OCI-LY1 (cell line): ENCODE measurements at regions not wholly inside any gene's neighbourhood (a gene's known extent, or its start where the extent isn't known, plus 50 kb on each side); places are given as distances from the start of the nearest gene placed in this dataset.

Experiments
- H2AFZ ChIP-seq: fragments of 200-600 bp; sonication (generic), shearing (Covaris generic); 2 replicates; pipeline ENCODE4 v1.6.0; 2014; ENCODE audit warnings: antibody characterized with exemption, mild to moderate bottlenecking, low read length
- H3F3A ChIP-seq: fragments of 200-600 bp; sonication (generic), shearing (Covaris generic); 2 replicates; pipeline ENCODE4 v1.6.0; 2014; ENCODE audit warnings: mild to moderate bottlenecking, antibody characterized with exemption, low read length, moderate library complexity; ENCODE audit not compliant: insufficient read depth
- H3K27ac ChIP-seq: fragments of 200-600 bp; sonication (generic); 2 replicates; pipeline ENCODE4 v1.5.1; 2014; ENCODE audit warnings: low read length, mixed run types, mild to moderate bottlenecking, low read depth; ENCODE audit not compliant: poor library complexity, severe bottlenecking
- H3K27me3 ChIP-seq: fragments of 200-600 bp; sonication (generic); 2 replicates; pipeline ENCODE4 v1.6.0; 2014; ENCODE audit warnings: antibody characterized with exemption, mild to moderate bottlenecking, low read length, moderate library complexity; ENCODE audit not compliant: insufficient read depth
- H3K36me3 ChIP-seq: fragments of 200-600 bp; sonication (generic); 2 replicates; pipeline ENCODE4 v1.6.1; 2014; ENCODE audit warnings: mild to moderate bottlenecking, antibody characterized with exemption, low read length, moderate library complexity, mixed read lengths; ENCODE audit not compliant: insufficient read depth
- H3K4me1 ChIP-seq: fragments of 200-600 bp; sonication (generic); 2 replicates; pipeline ENCODE4 v1.5.1; 2014; ENCODE audit warnings: mild to moderate bottlenecking, low read length, moderate library complexity; ENCODE audit not compliant: insufficient read depth, severe bottlenecking
- H3K4me2 ChIP-seq: fragments of 200-600 bp; sonication (generic), shearing (Covaris generic); 2 replicates; pipeline ENCODE4 v1.6.1; 2014; ENCODE audit warnings: low read length
- H3K4me3 ChIP-seq: fragments of 200-600 bp; sonication (generic); 2 replicates; pipeline ENCODE4 v1.5.1; 2014; ENCODE audit warnings: low read length, low read depth, mild to moderate bottlenecking, mixed read lengths; ENCODE audit not compliant: poor library complexity, severe bottlenecking
- H3K79me2 ChIP-seq: fragments of 200-600 bp; shearing (Covaris generic); 2 replicates; pipeline ENCODE4 v1.6.1; 2016; ENCODE audit warnings: mixed run types, low read length, mixed read lengths; ENCODE audit not compliant: insufficient read depth
- H3K9ac ChIP-seq: fragments of 200-600 bp; sonication (generic), shearing (Covaris generic); 2 replicates; pipeline ENCODE4 v1.6.1; 2014; ENCODE audit warnings: mild to moderate bottlenecking, low read length, mixed read lengths
- H3K9me2 ChIP-seq: fragments of 200-600 bp; sonication (generic), shearing (Covaris generic); 2 replicates; pipeline ENCODE4 v1.6.1; 2014; ENCODE audit warnings: low read depth, mild to moderate bottlenecking, low read length, mixed read lengths
- H3K9me3 ChIP-seq: fragments of 200-600 bp; shearing (Covaris generic); 2 replicates; pipeline ENCODE4 v1.6.1; 2014; ENCODE audit warnings: low read length, mixed read lengths
- H4K20me1 ChIP-seq: fragments of 200-600 bp; sonication (generic), shearing (Covaris generic); 2 replicates; pipeline ENCODE4 v1.6.0; 2016; ENCODE audit warnings: mild to moderate bottlenecking, low read length; ENCODE audit not compliant: insufficient read depth
- CTCF ChIP-seq: fragments of 200-600 bp; sonication (generic), shearing (Covaris generic); IDR thresholded peaks from 2 replicates; pipeline ENCODE4 v1.5.1; 2017; ENCODE audit warnings: mild to moderate bottlenecking, antibody characterized with exemption, low read length, moderate library complexity, mixed read lengths
- EZH2 ChIP-seq: fragments of 200-600 bp; sonication (generic), shearing (Covaris generic); IDR thresholded peaks from 2 replicates; pipeline ENCODE4 v1.8.0; 2017; ENCODE audit warnings: borderline replicate concordance, mixed run types, mild to moderate bottlenecking, antibody characterized with exemption, low read length, moderate library complexity, mixed read lengths

- H3K4me3 ChIP-seq = no peak overlapping the region
- no peaks in the 10 kb centered on the region for H3K9me3 ChIP-seq
- no peaks in the 10 kb centered on the region for H3K79me2 ChIP-seq
- no peak for TF ChIP-seq CTCF
- no peak for TF ChIP-seq EZH2
- H2AFZ ChIP-seq = no peak overlapping the region
- H3K4me2 ChIP-seq = no peak overlapping the region
- no peak overlapping the region for H3K9ac ChIP-seq
- no peaks in the 10 kb centered on the region for H3F3A ChIP-seq
- H3K9me2 ChIP-seq = no peaks in the 10 kb centered on the region
- H3K27ac ChIP-seq = no peak overlapping the region
- no peaks in the 10 kb centered on the region for H3K4me1 ChIP-seq
- no peaks in the 10 kb centered on the region for H3K27me3 ChIP-seq
- no peaks in the 10 kb centered on the region for H4K20me1 ChIP-seq
- H3K36me3 ChIP-seq = no peaks in the 10 kb centered on the region
Observed at GRCh38 chr3:165383381-165383780, 187.2 kb upstream of the SLITRK3 start.

- Histone ChIP-seq H3F3A (no peaks in the 10 kb centered on the region), H2AFZ (no peak overlapping the region), H3K4me2 (no peak overlapping the region), H4K20me1 (no peaks in the 10 kb centered on the region), H3K36me3 (no peaks in the 10 kb centered on the region), H3K9me3 (no peaks in the 10 kb centered on the region), H3K27ac (no peak overlapping the region), H3K4me3 (no peak overlapping the region), H3K4me1 (no peaks in the 10 kb centered on the region), H3K79me2 (no peaks in the 10 kb centered on the region), H3K9ac (no peak overlapping the region), H3K9me2 (no peaks in the 10 kb centered on the region), H3K27me3 (no peaks in the 10 kb centered on the region)
- TF ChIP-seq CTCF (no peak), EZH2 (no peak)
Observed at GRCh38 chr3:165382672-165383071, 186.5 kb upstream of the SLITRK3 start.

GRCh38 chr3:165378761-165379160 is 182.6 kb upstream of the SLITRK3 start:
- no peaks in the 10 kb centered on the region for H3K36me3 ChIP-seq
- no peak overlapping the region for H3K4me3 ChIP-seq

More at GRCh38 chr3:165378761-165379160, 182.6 kb upstream of the SLITRK3 start:
- Histone ChIP-seq H3K27ac (no peak overlapping the region), H3K4me1 (no peaks in the 10 kb centered on the region), H3K9me3 (no peaks in the 10 kb centered on the region), H3K79me2 (no peaks in the 10 kb centered on the region), H4K20me1 (no peaks in the 10 kb centered on the region), H3K27me3 (no peaks in the 10 kb centered on the region), H3K9ac (no peak overlapping the region), H2AFZ (no peak overlapping the region), H3F3A (no peaks in the 10 kb centered on the region), H3K9me2 (no peaks in the 10 kb centered on the region), H3K4me2 (no peak overlapping the region)
- TF ChIP-seq CTCF (no peak), EZH2 (no peak)
